Astrocyte (in vitro differentiated cells and primary cell): ENCODE measurements at regions not wholly inside any gene's neighbourhood (a gene's known extent, or its start where the extent isn't known, plus 50 kb on each side); places are given as distances from the start of the nearest gene placed in this dataset.

Experiments
- EZH2 ChIP-seq: IDR thresholded peaks from 2 replicates; pipeline ENCODE4 v1.6.1; 2012; ENCODE audit warnings: mild to moderate bottlenecking, low read length, inconsistent platforms; ENCODE audit not compliant: insufficient read depth
- TF ChIP-seq, protein P1 (sequence below): IDR thresholded peaks from 2 replicates; pipeline ENCODE4 v1.5.1; 2011; ENCODE audit warnings: low read depth, mild to moderate bottlenecking, inconsistent platforms, low read length, moderate library complexity; ENCODE audit not compliant: insufficient read depth

- TF ChIP-seq, protein P1, sequence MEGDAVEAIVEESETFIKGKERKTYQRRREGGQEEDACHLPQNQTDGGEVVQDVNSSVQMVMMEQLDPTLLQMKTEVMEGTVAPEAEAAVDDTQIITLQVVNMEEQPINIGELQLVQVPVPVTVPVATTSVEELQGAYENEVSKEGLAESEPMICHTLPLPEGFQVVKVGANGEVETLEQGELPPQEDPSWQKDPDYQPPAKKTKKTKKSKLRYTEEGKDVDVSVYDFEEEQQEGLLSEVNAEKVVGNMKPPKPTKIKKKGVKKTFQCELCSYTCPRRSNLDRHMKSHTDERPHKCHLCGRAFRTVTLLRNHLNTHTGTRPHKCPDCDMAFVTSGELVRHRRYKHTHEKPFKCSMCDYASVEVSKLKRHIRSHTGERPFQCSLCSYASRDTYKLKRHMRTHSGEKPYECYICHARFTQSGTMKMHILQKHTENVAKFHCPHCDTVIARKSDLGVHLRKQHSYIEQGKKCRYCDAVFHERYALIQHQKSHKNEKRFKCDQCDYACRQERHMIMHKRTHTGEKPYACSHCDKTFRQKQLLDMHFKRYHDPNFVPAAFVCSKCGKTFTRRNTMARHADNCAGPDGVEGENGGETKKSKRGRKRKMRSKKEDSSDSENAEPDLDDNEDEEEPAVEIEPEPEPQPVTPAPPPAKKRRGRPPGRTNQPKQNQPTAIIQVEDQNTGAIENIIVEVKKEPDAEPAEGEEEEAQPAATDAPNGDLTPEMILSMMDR: no peak
- no peak for TF ChIP-seq EZH2
Measured at GRCh38 chr6:109225946-109226345, 130.6 kb downstream of the CEP57L1 start.
